ENCODE measurements at regions not wholly inside any gene's neighbourhood (a gene's known extent, or its start where the extent isn't known, plus 50 kb on each side); places are given as distances from the start of the nearest gene placed in this dataset.

DNA sequence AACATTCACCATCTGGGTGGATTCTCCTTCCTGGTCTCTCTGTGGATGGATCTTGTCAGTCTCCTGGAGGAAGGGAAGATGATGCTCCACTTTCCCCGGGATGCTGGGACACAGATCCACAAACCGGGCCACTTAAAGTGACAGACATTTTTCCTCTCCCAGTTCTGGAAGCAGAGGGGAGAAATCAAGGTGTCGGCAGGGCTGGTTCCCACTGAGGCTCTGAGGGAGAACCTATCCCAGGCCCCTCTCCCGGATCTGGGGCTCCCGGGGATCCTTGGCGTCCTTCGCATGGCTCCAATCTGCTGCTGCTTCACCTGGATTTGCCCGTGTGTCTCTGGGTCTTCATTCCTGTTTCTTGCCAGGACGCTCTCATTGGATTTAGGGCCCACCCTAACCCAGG lies 263.1 kb upstream of the TNRC6C start:
- no peak for DNase-seq

DNA sequence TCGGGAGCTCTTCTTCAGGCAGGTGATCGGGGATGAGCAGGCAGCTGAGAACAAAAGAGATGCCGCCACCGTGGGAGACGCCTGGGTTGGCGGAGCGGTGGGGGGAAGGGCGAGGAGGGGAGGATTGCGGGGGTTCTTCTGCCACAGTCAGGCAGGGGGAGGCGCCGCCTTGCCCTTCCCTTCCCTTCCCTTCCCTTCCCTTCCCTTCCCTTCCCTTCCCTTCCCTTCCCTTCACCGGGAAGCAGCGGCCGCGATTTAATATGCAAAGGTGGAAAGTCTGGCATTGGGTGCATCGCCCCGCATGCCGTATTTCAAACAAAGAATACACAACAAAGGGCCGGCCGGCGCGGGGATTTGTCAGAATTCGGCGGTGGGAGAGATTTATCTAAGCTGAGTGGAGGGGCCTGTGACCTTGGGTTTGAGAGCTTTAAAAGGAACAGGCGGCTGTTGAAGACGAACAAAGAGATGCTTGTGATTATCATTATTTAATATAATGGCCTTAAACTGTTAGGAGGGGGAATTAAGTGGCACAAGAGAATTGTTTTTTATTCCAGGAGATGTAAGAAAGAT lies 262.3 kb upstream of the TNRC6C start:
- DNase-seq, result no peak

- no peak for DNase-seq
Observed at GRCh38 chr17:77696721-77697460, 261.6 kb upstream of the TNRC6C start.

- no peak for DNase-seq
Observed at GRCh38 chr17:77697480-77698400, 260.8 kb upstream of the TNRC6C start.

GRCh38 chr17:77698903-77699623 lies 259.4 kb upstream of the TNRC6C start:
- DNase-seq, result no peak

GRCh38 chr17:77700165-77700881 lies 258.2 kb upstream of the TNRC6C start:
- no peak for DNase-seq

DNA sequence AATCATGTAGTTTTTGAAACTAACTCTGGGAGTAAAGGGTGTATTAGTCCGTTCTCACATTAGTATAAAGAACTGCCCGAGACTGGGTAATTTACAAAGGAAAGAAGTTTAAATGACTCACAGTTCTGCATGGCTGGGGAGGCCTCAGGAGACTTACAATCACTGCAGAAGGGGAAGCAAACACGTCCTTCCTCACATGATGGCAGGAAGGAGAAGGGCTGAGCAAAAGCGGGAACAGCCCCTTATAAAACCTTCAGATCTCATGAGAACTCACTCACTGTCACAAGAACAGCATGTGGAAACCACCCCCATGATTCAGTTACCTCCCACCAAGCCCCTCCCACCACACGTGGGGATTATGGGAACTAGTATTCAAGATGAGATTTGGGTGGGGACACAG lies 256.5 kb upstream of the TNRC6C start:
- no peak for DNase-seq

- no peak for DNase-seq
Observed at GRCh38 chr17:77704048-77704815, 254.3 kb upstream of the TNRC6C start.

DNA sequence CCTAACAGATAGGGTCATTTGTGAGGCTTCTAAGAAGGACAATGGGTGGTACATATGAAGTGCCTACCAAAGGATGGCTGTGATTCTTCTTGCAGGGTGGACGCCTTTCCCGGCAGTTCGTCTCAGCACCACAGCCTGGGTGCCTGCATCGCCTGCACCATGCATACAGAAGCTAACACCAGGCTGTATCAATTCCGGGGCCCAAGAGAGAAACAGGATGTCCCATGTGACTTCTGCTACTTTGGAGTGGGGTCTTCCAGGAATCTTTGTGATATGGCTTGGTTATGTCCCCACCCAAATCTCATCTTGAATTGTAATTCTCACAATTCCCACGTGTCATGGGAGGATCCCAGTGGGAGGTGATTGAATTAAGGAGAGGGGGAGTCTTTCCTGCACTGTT lies 251.6 kb upstream of the TNRC6C start:
- no peak for DNase-seq

- DNase-seq, result no peak
Observed at GRCh38 chr17:77707546-77707945, 251.0 kb upstream of the TNRC6C start.

DNA sequence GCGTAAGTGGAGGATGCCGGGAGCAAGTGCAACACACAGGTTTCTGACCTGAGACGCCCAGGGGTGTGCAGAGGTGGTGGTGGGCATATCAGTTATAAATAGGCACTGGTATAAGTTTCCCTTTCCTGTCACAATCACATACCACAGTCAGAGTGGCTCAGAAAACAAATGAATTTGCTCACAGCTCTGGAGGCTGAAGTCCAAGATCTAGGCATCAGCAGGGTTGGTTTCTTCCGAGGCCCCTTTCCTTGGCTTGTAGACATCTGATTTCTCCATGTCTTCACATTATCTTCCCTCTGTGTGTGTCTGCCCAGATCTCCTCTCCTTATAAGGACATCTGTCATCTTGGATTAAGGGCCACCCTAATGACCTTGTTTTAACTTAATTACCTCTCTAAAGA lies 250.5 kb upstream of the TNRC6C start:
- no peak for DNase-seq

GRCh38 chr17:77708936-77709335 lies 249.6 kb upstream of the TNRC6C start:
- no peak for DNase-seq

- DNase-seq, result no peak
Observed at GRCh38 chr17:77709594-77709993, 248.9 kb upstream of the TNRC6C start.

DNA sequence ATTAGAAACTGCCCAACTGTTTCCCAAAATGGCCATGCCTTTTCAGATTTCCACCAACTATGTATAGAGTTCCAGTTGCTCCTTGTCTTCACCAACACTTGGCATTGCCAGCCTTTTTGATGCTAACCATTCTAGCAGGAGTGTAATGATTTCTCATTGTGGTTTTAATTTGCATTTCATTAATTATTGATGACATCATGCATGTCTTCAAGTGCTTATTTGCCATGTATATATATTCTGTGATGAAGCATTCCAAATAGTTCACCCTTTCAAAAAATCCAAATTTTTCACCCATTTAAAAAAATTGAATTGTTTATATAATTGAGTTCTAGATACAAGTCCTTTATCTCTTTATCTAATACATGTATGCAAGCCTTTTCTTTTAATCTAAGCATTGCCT lies 245.9 kb upstream of the TNRC6C start:
- DNase-seq, result no peak

GRCh38 chr17:77716289-77716926 lies 242.1 kb upstream of the TNRC6C start:
- DNase-seq, result no peak

GRCh38 chr17:77717941-77718668 lies 240.4 kb upstream of the TNRC6C start:
- DNase-seq, result no peak

DNA sequence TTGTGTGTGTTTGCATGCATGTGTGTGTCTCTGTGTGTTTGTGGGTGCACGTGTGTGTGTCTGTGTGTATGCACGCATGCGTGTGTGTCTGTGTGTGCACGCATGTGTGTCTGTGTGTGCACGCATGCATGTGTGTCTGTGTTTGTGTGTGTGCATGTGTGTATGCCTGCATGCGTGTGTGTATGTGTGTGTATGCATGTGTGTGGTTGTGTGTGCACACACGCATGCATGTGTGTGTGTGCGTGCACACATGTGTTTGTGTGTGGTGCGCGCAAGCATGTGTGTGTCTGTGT lies 239.9 kb upstream of the TNRC6C start:
- no peak for DNase-seq

GRCh38 chr17:77719806-77720205 lies 238.7 kb upstream of the TNRC6C start:
- DNase-seq, result no peak

GRCh38 chr17:77720946-77721845 lies 237.3 kb upstream of the TNRC6C start:
- DNase-seq, result no peak

GRCh38 chr17:77721846-77722160 lies 236.7 kb upstream of the TNRC6C start:
- DNase-seq, result no peak

All from NCI-H2029 treated with DMSO at 0.1 percent for 48 hours (cell line).